ENCODE measurements at regions not wholly inside any gene's neighbourhood (a gene's known extent, or its start where the extent isn't known, plus 50 kb on each side); places are given as distances from the start of the nearest gene placed in this dataset.
"Not testable (repeated sequence)": the region's sequence is repeated elsewhere in the genome, so short reads cannot be mapped to it uniquely, and the experiment has no call there.

- no peak for DNase-seq (ENCODE audit: low read depth)
Measured at GRCh38 chr2:223464071-223464470, 138.1 kb downstream of the SCG2 start.

DNA sequence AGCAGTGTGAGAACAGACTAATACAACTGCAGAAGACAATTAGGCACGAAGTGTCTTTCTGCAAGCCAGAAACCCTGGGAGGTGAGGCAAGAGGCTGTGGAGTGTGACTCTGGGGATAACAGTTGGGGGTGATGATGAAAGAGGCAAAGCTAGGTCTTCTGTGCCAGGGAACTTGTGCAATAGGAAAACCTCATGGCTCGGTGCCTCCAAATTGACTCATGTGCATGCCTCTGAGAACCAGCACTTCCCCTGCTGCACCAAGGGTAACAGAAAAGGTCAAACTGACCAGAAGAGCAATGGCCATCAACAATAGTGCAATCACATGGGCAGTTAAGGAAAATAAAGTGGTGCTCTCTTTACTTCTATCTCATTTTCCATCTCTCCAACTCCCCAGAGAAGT lies 136.4 kb downstream of the SCG2 start:
- no peak for DNase-seq (ENCODE audit: low read depth)

- no peak for DNase-seq (ENCODE audit: low read depth)
Measured at GRCh38 chr2:223467196-223467595, 135.0 kb downstream of the SCG2 start.

GRCh38 chr2:223469270-223470046 lies 132.7 kb downstream of the SCG2 start:
- no peak for DNase-seq (ENCODE audit: low read depth)

DNA sequence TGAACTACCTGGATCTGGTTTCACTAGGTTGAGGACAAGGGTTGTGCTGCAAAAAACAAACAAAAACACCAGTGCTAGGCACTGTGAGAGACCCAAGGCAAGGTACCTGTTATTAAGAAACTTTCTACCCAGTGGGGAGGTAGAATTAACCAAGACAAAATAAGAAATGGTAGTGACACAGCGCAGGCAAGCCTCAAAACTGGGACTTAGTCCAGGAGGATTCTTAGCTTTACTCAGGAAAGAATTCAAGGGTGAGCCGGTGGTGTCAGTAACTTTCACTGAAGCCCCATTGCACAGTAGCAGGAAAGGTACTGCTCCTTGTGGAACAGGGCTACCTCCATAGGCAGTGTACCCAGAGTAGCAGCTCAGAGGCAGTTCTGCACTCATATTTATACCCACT lies 131.6 kb downstream of the SCG2 start:
- DNase-seq (ENCODE audit: low read depth): no peak

GRCh38 chr2:223472771-223473170 lies 129.4 kb downstream of the SCG2 start:
- no peak for DNase-seq (ENCODE audit: low read depth)

- no peak for DNase-seq (ENCODE audit: low read depth)
Measured at GRCh38 chr2:223474893-223475292, 127.3 kb downstream of the SCG2 start.

- no peak for DNase-seq (ENCODE audit: low read depth)
Measured at GRCh38 chr2:223475901-223476300, 126.3 kb downstream of the SCG2 start.

DNA sequence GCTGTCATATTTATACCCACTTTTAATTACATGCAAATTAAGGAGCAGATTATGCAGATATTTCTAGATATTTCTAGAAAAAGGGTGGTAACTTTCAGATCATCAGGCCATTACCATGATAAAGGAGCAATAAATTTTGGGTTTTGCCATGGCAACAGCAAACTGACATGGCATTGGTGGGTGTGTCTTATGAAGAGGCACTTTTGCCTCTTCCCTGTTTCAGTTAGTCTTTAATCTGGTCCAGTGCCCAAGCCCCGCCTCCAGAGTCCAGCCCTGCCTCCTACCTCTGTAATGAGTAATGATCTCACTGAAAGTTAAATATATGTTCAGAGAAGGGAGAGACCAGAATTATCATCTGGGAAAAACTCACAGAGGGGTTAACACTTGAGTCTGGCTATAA lies 124.8 kb downstream of the SCG2 start:
- no peak for DNase-seq (ENCODE audit: low read depth)

DNA sequence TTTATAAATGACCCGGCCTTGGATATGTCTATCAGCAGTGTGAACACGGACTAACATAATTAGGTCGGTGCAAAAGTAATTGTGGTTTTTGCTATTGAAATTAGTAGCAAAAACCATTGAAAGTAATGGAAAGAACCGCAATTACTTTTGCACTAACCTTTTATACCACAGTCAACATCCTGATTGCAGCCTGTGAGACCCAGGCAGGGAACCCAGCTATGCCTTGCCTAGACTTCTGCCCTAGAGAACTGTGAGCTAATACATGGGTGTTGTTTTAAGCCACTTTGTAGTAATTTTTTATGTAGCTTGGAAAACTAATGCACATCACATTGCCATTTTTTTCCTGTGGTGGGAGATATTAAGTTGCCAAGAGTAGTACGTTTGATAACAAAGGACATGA lies 120.7 kb downstream of the SCG2 start:
- no peak for DNase-seq (ENCODE audit: low read depth)

- no peak for DNase-seq (ENCODE audit: low read depth)
Measured at GRCh38 chr2:223486751-223487150, 115.4 kb downstream of the SCG2 start.

- DNase-seq (ENCODE audit: low read depth): no peak
Measured at GRCh38 chr2:223487214-223487846, 114.8 kb downstream of the SCG2 start.

DNA sequence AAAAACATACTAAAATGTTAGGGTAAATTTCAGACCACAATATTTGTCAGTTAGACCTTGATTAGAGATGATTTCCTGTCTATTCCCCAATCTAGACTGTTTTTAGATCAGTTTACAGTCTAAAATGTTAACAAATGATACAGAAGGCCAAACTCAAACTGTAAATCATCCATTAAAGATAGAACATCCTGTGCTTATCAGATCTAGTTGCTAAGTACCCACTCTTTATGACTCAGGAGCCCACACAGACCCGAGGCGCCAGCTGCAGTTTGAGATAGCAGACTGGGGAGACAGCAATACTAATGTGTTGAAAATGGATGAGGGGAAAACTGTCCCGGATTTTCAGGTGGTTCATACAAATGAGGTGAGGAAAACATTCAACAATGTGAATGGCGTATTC lies 113.3 kb downstream of the SCG2 start:
- no peak for DNase-seq (ENCODE audit: low read depth)

- no peak for DNase-seq (ENCODE audit: low read depth)
Measured at GRCh38 chr2:223494496-223494895, 107.7 kb downstream of the SCG2 start.

DNA sequence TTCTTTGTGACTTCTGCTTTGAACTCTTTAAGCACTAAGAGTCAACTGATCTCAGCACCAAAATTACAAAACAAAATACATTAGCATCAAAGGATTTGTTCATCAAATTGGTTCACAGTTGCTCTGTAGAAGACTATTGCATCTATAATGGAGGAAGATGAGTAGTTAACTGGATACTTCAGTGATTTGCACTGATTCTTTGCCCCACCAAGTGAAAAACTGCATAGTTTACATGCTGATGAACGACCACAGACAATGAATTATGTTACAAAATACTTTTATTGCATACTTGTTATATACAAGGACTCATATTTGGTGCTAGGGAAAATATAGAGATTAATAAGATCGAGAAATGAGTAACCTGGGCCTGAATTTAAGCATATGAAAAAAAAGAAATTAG lies 107.2 kb downstream of the SCG2 start:
- no peak for DNase-seq (ENCODE audit: low read depth)

DNA sequence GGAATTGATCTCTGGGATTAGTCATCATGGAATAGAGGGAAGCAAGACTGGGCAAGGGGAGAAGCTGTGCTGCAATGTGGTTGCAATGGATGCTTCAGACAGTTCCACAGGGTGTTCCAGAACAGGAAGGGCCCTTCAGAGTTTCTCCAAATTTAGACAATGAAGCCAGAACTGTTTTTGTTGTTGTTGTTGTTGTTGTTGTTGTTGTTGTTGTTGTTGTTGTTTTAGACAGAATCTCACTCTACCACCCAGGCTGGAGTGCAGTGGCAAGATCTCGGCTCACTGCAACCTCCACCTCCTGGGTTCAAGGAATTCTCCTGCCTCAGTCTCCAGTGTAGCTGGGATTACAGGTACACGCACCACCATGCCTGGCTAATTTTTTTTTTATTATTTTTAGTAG lies 105.3 kb downstream of the SCG2 start:
- not testable (repeated sequence) for DNase-seq (ENCODE audit: low read depth)

DNA sequence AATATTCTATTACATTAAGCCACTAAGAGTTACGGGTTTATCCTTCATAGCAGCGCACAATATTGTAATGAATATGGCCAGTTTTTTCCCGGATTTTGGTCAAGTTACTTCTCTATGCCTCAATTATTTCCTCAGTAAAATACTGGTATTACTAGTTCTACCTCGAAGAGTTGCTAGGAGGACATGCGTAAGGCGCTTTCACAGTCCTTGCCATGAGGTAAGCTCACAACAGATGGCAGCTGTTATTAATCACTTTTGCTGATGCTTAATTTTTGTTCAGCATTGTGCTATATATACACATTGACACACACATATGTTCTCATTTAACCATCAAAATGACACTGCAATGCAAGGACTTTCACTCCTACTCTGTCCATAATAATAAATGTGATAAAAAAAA lies 101.5 kb downstream of the SCG2 start:
- DNase-seq (ENCODE audit: low read depth): no peak

DNA sequence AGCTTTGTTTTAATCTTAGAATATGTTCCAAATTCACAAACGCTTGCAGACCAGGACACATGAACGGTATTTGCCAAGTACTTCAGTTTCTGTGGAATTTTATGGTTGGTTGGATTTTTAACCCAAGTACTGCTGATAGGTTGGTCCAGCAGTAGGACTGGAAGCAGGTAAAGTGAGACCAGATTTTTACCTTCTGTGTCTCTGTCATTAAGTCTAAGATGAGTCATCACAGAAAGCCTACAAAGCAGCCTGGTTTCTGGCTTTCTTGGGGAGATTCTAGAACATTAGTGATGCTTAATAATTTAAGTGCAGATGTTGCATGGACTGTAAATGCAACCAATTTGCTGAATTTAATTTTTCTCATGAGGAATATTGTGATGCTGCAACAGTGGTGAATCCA lies 100.5 kb downstream of the SCG2 start:
- DNase-seq (ENCODE audit: low read depth): no peak

DNA sequence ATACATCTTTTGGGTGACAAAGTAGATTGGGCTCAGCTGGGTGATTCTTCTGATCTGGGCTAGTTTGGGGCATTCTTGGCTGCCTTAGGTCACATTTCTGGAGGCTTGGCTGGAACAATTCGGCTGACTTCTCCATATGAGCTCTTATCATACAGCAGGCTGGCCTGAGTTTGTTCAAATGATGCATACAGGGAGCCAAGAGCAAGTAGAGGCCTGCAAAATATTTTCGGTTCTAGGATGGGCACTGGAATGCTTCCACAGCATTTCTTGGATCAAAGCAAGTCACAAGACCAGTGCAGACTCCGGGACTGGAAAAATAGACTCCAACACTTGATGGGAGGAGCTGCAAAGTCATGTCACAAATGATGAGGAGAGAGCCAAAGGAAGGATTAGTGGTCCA lies 98.4 kb downstream of the SCG2 start:
- DNase-seq (ENCODE audit: low read depth): no peak

DNA sequence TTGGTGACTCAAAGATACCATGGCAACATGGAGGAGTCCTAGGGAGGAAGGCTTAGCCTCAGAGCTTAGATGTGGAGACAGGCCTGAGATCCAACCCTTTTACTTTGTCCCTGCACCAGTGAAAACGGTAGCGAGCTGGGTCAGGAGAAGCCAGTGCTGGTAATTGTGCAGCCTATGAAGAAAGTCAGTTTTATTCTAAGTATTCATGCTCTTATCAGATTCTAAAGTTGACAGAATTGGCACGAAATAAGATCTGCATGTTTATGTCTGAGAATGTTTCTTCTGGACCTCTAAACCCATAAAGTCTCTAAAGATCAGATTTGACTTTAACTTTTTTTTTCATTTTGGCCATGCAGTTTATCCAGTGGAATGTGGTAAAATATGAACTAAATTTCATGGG lies 93.8 kb downstream of the SCG2 start:
- no peak for DNase-seq (ENCODE audit: low read depth)

- DNase-seq (ENCODE audit: low read depth): no peak
Measured at GRCh38 chr2:223510713-223511112, 91.4 kb downstream of the SCG2 start.

GRCh38 chr2:223511168-223511567 lies 91.0 kb downstream of the SCG2 start:
- no peak for DNase-seq (ENCODE audit: low read depth)

DNA sequence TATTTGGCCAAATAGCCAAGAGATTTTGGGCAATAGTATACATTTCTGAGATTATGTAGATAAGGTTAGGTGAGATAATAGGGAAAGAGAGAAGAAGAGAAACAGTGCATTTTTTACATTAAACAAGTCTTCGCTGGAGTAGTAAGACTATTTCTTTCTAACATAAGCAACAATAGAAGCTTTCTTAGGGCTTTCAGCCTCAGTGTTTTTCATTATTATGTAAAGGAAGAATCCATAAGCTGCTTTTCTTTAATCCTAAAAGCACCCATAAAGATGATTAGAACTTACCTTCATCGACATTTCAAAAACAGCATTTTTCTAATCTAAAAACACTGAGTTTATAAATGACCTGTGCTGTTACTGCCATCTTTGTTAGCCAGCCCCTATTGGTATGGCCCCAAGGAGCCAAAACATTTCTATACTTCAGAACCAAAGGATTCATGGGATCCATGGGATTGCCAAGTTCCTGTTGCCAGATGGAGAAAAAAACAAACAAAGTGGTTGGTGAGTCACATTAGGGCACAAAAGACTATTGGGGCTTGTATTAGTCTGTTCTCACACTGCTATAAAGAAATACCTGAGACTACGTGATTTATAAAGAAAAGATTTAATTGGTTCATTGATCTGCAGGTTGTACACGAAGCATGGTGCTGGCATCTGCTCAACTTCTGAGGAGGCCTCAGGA lies 88.2 kb downstream of the SCG2 start:
- no peak for DNase-seq (ENCODE audit: low read depth)
